Frontal cortex (tissue), 3 donors: ENCODE measurements at regions not wholly inside any gene's neighbourhood (a gene's known extent, or its start where the extent isn't known, plus 50 kb on each side); places are given as distances from the start of the nearest gene placed in this dataset.
"Not testable (repeated sequence)": the region's sequence is repeated elsewhere in the genome, so short reads cannot be mapped to it uniquely, and the experiment has no call there.

Experiments
- DNase-seq, 2 donors: peaks; one replicate each; pipeline ENCODE4 v3.0.0; 2012; ENCODE audit warnings: low spot score in 2 of 2
- FAIRE-seq: peaks from 2 replicates; lab custom pipeline; 2012; peaks lifted over from hg19 to GRCh38; lab: Jason Lieb, UNC
- donor health status: control.
- donor health status: control.
- donor health status: control.

- FAIRE-seq (no peak), DNase-seq (no peak)
Measured at GRCh38 chr18:51446571-51447210, 249.2 kb upstream of the MEX3C start.

GRCh38 chr18:51447351-51448342 is 250.2 kb upstream of the MEX3C start:
- FAIRE-seq (no peak), DNase-seq (peak in 1 of 2 donors; percentile 5)

GRCh38 chr18:51448949-51449348 is 251.5 kb upstream of the MEX3C start:
- DNase-seq, result no peak
- FAIRE-seq, result no peak

GRCh38 chr18:51453594-51453993 is 256.1 kb upstream of the MEX3C start:
- DNase-seq (no peak), FAIRE-seq (no peak)

GRCh38 chr18:51458861-51459260 is 261.4 kb upstream of the MEX3C start:
- DNase-seq (no peak), FAIRE-seq (peak; percentile 93)

- DNase-seq (no peak), FAIRE-seq (no peak)
Measured at GRCh38 chr18:51461956-51462355, 264.5 kb upstream of the MEX3C start.

- FAIRE-seq, result no peak
- DNase-seq, result no peak
Measured at GRCh38 chr18:51463483-51464136, 266.1 kb upstream of the MEX3C start.

- no peak for DNase-seq
- no peak for FAIRE-seq
Measured at GRCh38 chr18:51478908-51479307, 281.4 kb upstream of the MEX3C start.

GRCh38 chr18:51479736-51480135 is 282.3 kb upstream of the MEX3C start:
- no peak for FAIRE-seq

GRCh38 chr18:51480407-51481261 is 283.2 kb upstream of the MEX3C start:
- DNase-seq (no peak), FAIRE-seq (no peak)

More at GRCh38 chr18:51479736-51480135, 282.3 kb upstream of the MEX3C start:
- no peak for DNase-seq

GRCh38 chr18:51486735-51487366 is 289.4 kb upstream of the MEX3C start:
- FAIRE-seq (no peak), DNase-seq (no peak)

GRCh38 chr18:51490417-51490816 is 292.9 kb upstream of the MEX3C start:
- FAIRE-seq (no peak), DNase-seq (no peak)

GRCh38 chr18:51490860-51491259 is 293.4 kb upstream of the MEX3C start:
- DNase-seq (no peak), FAIRE-seq (no peak)

GRCh38 chr18:51491678-51492372 is 294.3 kb upstream of the MEX3C start:
- DNase-seq (no peak), FAIRE-seq (no peak)

GRCh38 chr18:51498085-51498855 is 300.8 kb upstream of the MEX3C start:
- DNase-seq (no peak), FAIRE-seq (no peak)

- no peak for FAIRE-seq
Measured at GRCh38 chr18:51503351-51503750, 305.9 kb upstream of the MEX3C start.

GRCh38 chr18:51506811-51507210 is 309.3 kb upstream of the MEX3C start:
- FAIRE-seq, result no peak
- no peak for DNase-seq

More at GRCh38 chr18:51503351-51503750, 305.9 kb upstream of the MEX3C start:
- no peak for DNase-seq

- FAIRE-seq, DNase-seq: not testable (repeated sequence)
Measured at GRCh38 chr18:51508410-51508809, 310.9 kb upstream of the MEX3C start.
